ENCODE measurements at regions not wholly inside any gene's neighbourhood (a gene's known extent, or its start where the extent isn't known, plus 50 kb on each side); places are given as distances from the start of the nearest gene placed in this dataset.

GRCh38 chrX:40457406-40457805 is 123.4 kb upstream of the ATP6AP2 start:
- no peaks in the 10 kb centered on the region for H3K27me3 ChIP-seq (replicated peaks; ENCODE audit: insufficient read depth)
- no peak for TF ChIP-seq CTCF (IDR thresholded peaks at IDR 0.05)
- DNase-seq (ENCODE audit: low spot score), result no peak

GRCh38 chrX:40452031-40452430 is 128.7 kb upstream of the ATP6AP2 start:
- DNase-seq (ENCODE audit: low spot score) (no peak), ATAC-seq (ENCODE audit: insufficient number of reproducible peaks, low FRiP score, low read depth) (no peak)
- no peak for TF ChIP-seq CTCF (IDR thresholded peaks at IDR 0.05)
- H3K27ac ChIP-seq, result no peak overlapping the region
- no peaks in the 10 kb centered on the region for H3K36me3 ChIP-seq
- no peaks in the 10 kb centered on the region for H3K27me3 ChIP-seq (replicated peaks; ENCODE audit: insufficient read depth)
- no peak overlapping the region for H3K4me3 ChIP-seq
- no peaks in the 10 kb centered on the region for H3K9me3 ChIP-seq
- H3K4me1 ChIP-seq (ENCODE audit: control insufficient read depth in 1 of 2, low read depth in 2 of 2), result no peaks in the 10 kb centered on the region

More at GRCh38 chrX:40457406-40457805, 123.4 kb upstream of the ATP6AP2 start:
- H3K4me1 ChIP-seq (ENCODE audit: control insufficient read depth in 1 of 2, low read depth in 2 of 2), result no peaks in the 10 kb centered on the region
- no peaks in the 10 kb centered on the region for H3K36me3 ChIP-seq
- H3K9me3 ChIP-seq, result no peaks in the 10 kb centered on the region
- no peak overlapping the region for H3K4me3 ChIP-seq
- no peak for ATAC-seq (ENCODE audit: insufficient number of reproducible peaks, low FRiP score, low read depth)
- no peak overlapping the region for H3K27ac ChIP-seq

- H3K9me3 ChIP-seq, result no peaks in the 10 kb centered on the region
- H3K27me3 ChIP-seq (replicated peaks; ENCODE audit: insufficient read depth), result no peaks in the 10 kb centered on the region
- H3K36me3 ChIP-seq, result no peaks in the 10 kb centered on the region
- DNase-seq (ENCODE audit: low spot score) (no peak), ATAC-seq (ENCODE audit: insufficient number of reproducible peaks, low FRiP score, low read depth) (no peak)
- H3K4me1 ChIP-seq (ENCODE audit: control insufficient read depth in 1 of 2, low read depth in 2 of 2), result no peaks in the 10 kb centered on the region
- TF ChIP-seq CTCF (IDR thresholded peaks at IDR 0.05), result no peak
- no peak overlapping the region for H3K4me3 ChIP-seq
- H3K27ac ChIP-seq, result no peak overlapping the region
These were observed 130.6 kb upstream of the ATP6AP2 start for GRCh38 chrX:40449956-40450706.

GRCh38 chrX:40449396-40449795 is 131.4 kb upstream of the ATP6AP2 start:
- H3K27ac ChIP-seq, result no peak overlapping the region

GRCh38 chrX:40448793-40449192 is 132.0 kb upstream of the ATP6AP2 start:
- ATAC-seq (ENCODE audit: insufficient number of reproducible peaks, low FRiP score, low read depth) (no peak), DNase-seq (ENCODE audit: low spot score) (no peak)
- TF ChIP-seq CTCF (IDR thresholded peaks at IDR 0.05), result no peak
- no peaks in the 10 kb centered on the region for H3K27me3 ChIP-seq (replicated peaks; ENCODE audit: insufficient read depth)
- H3K9me3 ChIP-seq, result no peaks in the 10 kb centered on the region
- H3K36me3 ChIP-seq, result no peaks in the 10 kb centered on the region
- H3K27ac ChIP-seq, result no peak overlapping the region
- H3K4me3 ChIP-seq, result no peak overlapping the region
- no peaks in the 10 kb centered on the region for H3K4me1 ChIP-seq (ENCODE audit: control insufficient read depth in 1 of 2, low read depth in 2 of 2)

More at GRCh38 chrX:40449396-40449795, 131.4 kb upstream of the ATP6AP2 start:
- H3K4me1 ChIP-seq (ENCODE audit: control insufficient read depth in 1 of 2, low read depth in 2 of 2), result no peaks in the 10 kb centered on the region
- DNase-seq (ENCODE audit: low spot score) (no peak), ATAC-seq (ENCODE audit: insufficient number of reproducible peaks, low FRiP score, low read depth) (no peak)
- H3K27me3 ChIP-seq (replicated peaks; ENCODE audit: insufficient read depth), result no peaks in the 10 kb centered on the region
- no peak for TF ChIP-seq CTCF (IDR thresholded peaks at IDR 0.05)
- H3K4me3 ChIP-seq, result no peak overlapping the region
- no peaks in the 10 kb centered on the region for H3K9me3 ChIP-seq
- no peaks in the 10 kb centered on the region for H3K36me3 ChIP-seq

All from thoracic aorta (tissue), 2 donors.